ENCODE measurements at regions not wholly inside any gene's neighbourhood (a gene's known extent, or its start where the extent isn't known, plus 50 kb on each side); places are given as distances from the start of the nearest gene placed in this dataset.
"Not testable (repeated sequence)": the region's sequence is repeated elsewhere in the genome, so short reads cannot be mapped to it uniquely, and the experiment has no call there.

- no peak for DNase-seq (ENCODE audit: low read depth)
Observed at GRCh38 chr2:81068144-81068543, 763.6 kb upstream of the LRRTM1 start.

- no peak for DNase-seq (ENCODE audit: low read depth)
Observed at GRCh38 chr2:81061016-81061415, 756.5 kb upstream of the LRRTM1 start.

- no peak for DNase-seq (ENCODE audit: low read depth)
Observed at GRCh38 chr2:81050580-81051095, 746.1 kb upstream of the LRRTM1 start.

GRCh38 chr2:81043681-81044080, 739.1 kb upstream of the LRRTM1 start:
- DNase-seq (ENCODE audit: low read depth): no peak

- DNase-seq (ENCODE audit: low read depth): no peak
Observed at GRCh38 chr2:81007104-81007503, 702.6 kb upstream of the LRRTM1 start.

GRCh38 chr2:81002906-81003305, 698.4 kb upstream of the LRRTM1 start:
- DNase-seq (ENCODE audit: low read depth): no peak

- DNase-seq (ENCODE audit: low read depth): no peak
Observed at GRCh38 chr2:80987466-80987865, 682.9 kb upstream of the LRRTM1 start.

GRCh38 chr2:80969900-80970299, 665.3 kb upstream of the LRRTM1 start:
- no peak for DNase-seq (ENCODE audit: low read depth)

GRCh38 chr2:80968450-80968849, 663.9 kb upstream of the LRRTM1 start:
- DNase-seq (ENCODE audit: low read depth): no peak

- no peak for DNase-seq (ENCODE audit: low read depth)
Observed at GRCh38 chr2:80947601-80948130, 643.1 kb upstream of the LRRTM1 start.

GRCh38 chr2:80943487-80943886, 638.9 kb upstream of the LRRTM1 start:
- DNase-seq (ENCODE audit: low read depth): no peak

- DNase-seq (ENCODE audit: low read depth): no peak
Observed at GRCh38 chr2:80942766-80943165, 638.2 kb upstream of the LRRTM1 start.

GRCh38 chr2:80938463-80938862, 633.9 kb upstream of the LRRTM1 start:
- DNase-seq (ENCODE audit: low read depth): no peak

- not testable (repeated sequence) for DNase-seq (ENCODE audit: low read depth)
Observed at GRCh38 chr2:80931820-80932219, 627.3 kb upstream of the LRRTM1 start.

- DNase-seq (ENCODE audit: low read depth): no peak
Observed at GRCh38 chr2:80930777-80931176, 626.2 kb upstream of the LRRTM1 start.

- DNase-seq (ENCODE audit: low read depth): no peak
Observed at GRCh38 chr2:80926168-80926567, 621.6 kb upstream of the LRRTM1 start.

- DNase-seq (ENCODE audit: low read depth): no peak
Observed at GRCh38 chr2:80896576-80896975, 592.0 kb upstream of the LRRTM1 start.

- no peak for DNase-seq (ENCODE audit: low read depth)
Observed at GRCh38 chr2:80894486-80894885, 589.9 kb upstream of the LRRTM1 start.

- DNase-seq (ENCODE audit: low read depth): no peak
Observed at GRCh38 chr2:80893711-80894110, 589.2 kb upstream of the LRRTM1 start.

- DNase-seq (ENCODE audit: low read depth): no peak
Observed at GRCh38 chr2:80889009-80889408, 584.5 kb upstream of the LRRTM1 start.

- no peak for DNase-seq (ENCODE audit: low read depth)
Observed at GRCh38 chr2:80887841-80888378, 583.4 kb upstream of the LRRTM1 start.

- DNase-seq (ENCODE audit: low read depth): no peak
Observed at GRCh38 chr2:80874374-80874773, 569.8 kb upstream of the LRRTM1 start.

- DNase-seq (ENCODE audit: low read depth): no peak
Observed at GRCh38 chr2:80869858-80870438, 565.4 kb upstream of the LRRTM1 start.

Measured in T follicular helper cell (primary cell).